GM13976 (cell line): ENCODE measurements at regions not wholly inside any gene's neighbourhood (a gene's known extent, or its start where the extent isn't known, plus 50 kb on each side); places are given as distances from the start of the nearest gene placed in this dataset.

ENCODE experiments used
- DNase-seq: peaks from one replicate; pipeline ENCODE4 v3.0.0; 2012; ENCODE audit warnings: low spot score
- CTCF ChIP-seq: IDR thresholded peaks from 2 replicates; pipeline ENCODE4 v1.5.1; 2012; ENCODE audit warnings: borderline replicate concordance, mild to moderate bottlenecking; ENCODE audit not compliant: insufficient read depth; ENCODE audit errors: extremely low read depth, missing control alignments, control extremely low read depth
- in situ Hi-C: fragments of 300-500 bp; cut with MboI; formaldehyde crosslinking; loops from one replicate; pipeline ENCODE4 v1.12.0; 2022; ENCODE audit warnings: low sequenced_read_pairs, mixed read lengths, inconsistent platforms; ENCODE audit not compliant: unreplicated experiment

GRCh38 chr9:90129446-90129845 is 513.2 kb downstream of the DIRAS2 start:
- no peak for DNase-seq
- no peak for TF ChIP-seq CTCF
- in situ Hi-C loops = loop anchor here (25.0 kb wide), 2 partner anchors 633 to 733 kb away; no protein-coding TSS in a partner anchor

- TF ChIP-seq CTCF = no peak
- DNase-seq = no peak
- in situ Hi-C loops = loop anchor here (25.0 kb wide), 2 partner anchors 631 to 731 kb away; no protein-coding TSS in a partner anchor
These were observed 511.1 kb downstream of the DIRAS2 start for GRCh38 chr9:90131568-90131967.

GRCh38 chr9:90132866-90133265 is 509.8 kb downstream of the DIRAS2 start:
- in situ Hi-C loops = loop anchor here (25.0 kb wide), 2 partner anchors 629 to 729 kb away; no protein-coding TSS in a partner anchor
- no peak for TF ChIP-seq CTCF
- DNase-seq = no peak

- TF ChIP-seq CTCF = no peak
- in situ Hi-C loops = loop anchor here (25.0 kb wide), 2 partner anchors 624 to 724 kb away; no protein-coding TSS in a partner anchor
- DNase-seq = no peak
These were observed 504.8 kb downstream of the DIRAS2 start for GRCh38 chr9:90137801-90138200.

GRCh38 chr9:90140131-90140818 is 502.3 kb downstream of the DIRAS2 start:
- no peak for DNase-seq
- in situ Hi-C loops = loop anchor here (10.0 to 25.0 kb wide), 3 partner anchors 75 to 722 kb away; no protein-coding TSS in a partner anchor

GRCh38 chr9:90141723-90142122 is 500.9 kb downstream of the DIRAS2 start:
- in situ Hi-C loops = loop anchor here (10.0 to 25.0 kb wide), 3 partner anchors 73 to 721 kb away; no protein-coding TSS in a partner anchor
- DNase-seq = peak; percentile 34
- TF ChIP-seq CTCF = peak; percentile 33

More at GRCh38 chr9:90140131-90140818, 502.3 kb downstream of the DIRAS2 start:
- TF ChIP-seq CTCF = no peak

GRCh38 chr9:90142580-90142979 is 500.0 kb downstream of the DIRAS2 start:
- in situ Hi-C loops = loop anchor here (10.0 to 25.0 kb wide), 3 partner anchors 72 to 720 kb away; no protein-coding TSS in a partner anchor
- peak; percentile 36 for DNase-seq
- peak; percentile 31 for TF ChIP-seq CTCF
